ENCODE measurements at regions not wholly inside any gene's neighbourhood (a gene's known extent, or its start where the extent isn't known, plus 50 kb on each side); places are given as distances from the start of the nearest gene placed in this dataset.

DNA sequence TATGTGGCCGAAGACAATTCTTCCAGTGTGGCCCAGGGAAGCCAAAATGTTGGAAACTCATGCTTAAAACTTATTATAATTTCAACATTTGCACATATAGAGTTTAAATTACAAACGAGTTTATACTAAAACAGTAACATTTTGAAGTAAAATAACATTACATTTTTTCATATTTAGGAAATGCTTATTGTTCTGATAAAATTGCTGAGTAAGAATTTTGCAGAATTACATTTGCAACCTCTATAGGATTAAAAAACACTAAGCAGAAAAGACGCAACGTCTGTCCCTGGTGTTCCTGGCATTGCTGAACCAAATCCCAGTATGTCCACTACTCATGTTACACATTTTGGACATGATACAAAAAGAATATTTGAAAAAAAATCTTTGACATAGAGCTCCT lies 1241.2 kb downstream of the SUCLG1 start:
- ATAC-seq (no peak), DNase-seq (no peak)
- Histone ChIP-seq H3K27ac (ENCODE audit: low read length) (no peak overlapping the region), H3K36me3 (ENCODE audit: control insufficient read depth, insufficient read depth, low read length) (no peaks in the 10 kb centered on the region), H3K4me1 (ENCODE audit: control insufficient read depth, insufficient read depth, low read length) (no peaks in the 10 kb centered on the region), H3K4me3 (ENCODE audit: low read length) (no peak overlapping the region), H3K27me3 (ENCODE audit: control insufficient read depth, insufficient read depth, low read length) (no peaks in the 10 kb centered on the region), H3K9me3 (ENCODE audit: control insufficient read depth, insufficient read depth, low read length) (no peaks in the 10 kb centered on the region)
- 100% methylated on average over 2 of the region's 4 CpGs for WGBS (ENCODE audit: insufficient coverage)
- Mint-ChIP-seq H3K27ac (no peak overlapping the region), H3K36me3 (no peaks in the 10 kb centered on the region), H3K4me1 (no peaks in the 10 kb centered on the region), H3K27me3 (ENCODE audit: low read depth in 2 of 2) (no peaks in the 10 kb centered on the region), H3K9me3 (peaks cover 9 to 17% of the 10 kb centered on the region in 2 donors), H3K4me3 (no peak overlapping the region)
- TF ChIP-seq, protein P1, sequence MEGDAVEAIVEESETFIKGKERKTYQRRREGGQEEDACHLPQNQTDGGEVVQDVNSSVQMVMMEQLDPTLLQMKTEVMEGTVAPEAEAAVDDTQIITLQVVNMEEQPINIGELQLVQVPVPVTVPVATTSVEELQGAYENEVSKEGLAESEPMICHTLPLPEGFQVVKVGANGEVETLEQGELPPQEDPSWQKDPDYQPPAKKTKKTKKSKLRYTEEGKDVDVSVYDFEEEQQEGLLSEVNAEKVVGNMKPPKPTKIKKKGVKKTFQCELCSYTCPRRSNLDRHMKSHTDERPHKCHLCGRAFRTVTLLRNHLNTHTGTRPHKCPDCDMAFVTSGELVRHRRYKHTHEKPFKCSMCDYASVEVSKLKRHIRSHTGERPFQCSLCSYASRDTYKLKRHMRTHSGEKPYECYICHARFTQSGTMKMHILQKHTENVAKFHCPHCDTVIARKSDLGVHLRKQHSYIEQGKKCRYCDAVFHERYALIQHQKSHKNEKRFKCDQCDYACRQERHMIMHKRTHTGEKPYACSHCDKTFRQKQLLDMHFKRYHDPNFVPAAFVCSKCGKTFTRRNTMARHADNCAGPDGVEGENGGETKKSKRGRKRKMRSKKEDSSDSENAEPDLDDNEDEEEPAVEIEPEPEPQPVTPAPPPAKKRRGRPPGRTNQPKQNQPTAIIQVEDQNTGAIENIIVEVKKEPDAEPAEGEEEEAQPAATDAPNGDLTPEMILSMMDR (IDR thresholded peaks at IDR 0.05) = no peak
- intact Hi-C loops (cut with micrococcal nuclease) = no loop called here

DNA sequence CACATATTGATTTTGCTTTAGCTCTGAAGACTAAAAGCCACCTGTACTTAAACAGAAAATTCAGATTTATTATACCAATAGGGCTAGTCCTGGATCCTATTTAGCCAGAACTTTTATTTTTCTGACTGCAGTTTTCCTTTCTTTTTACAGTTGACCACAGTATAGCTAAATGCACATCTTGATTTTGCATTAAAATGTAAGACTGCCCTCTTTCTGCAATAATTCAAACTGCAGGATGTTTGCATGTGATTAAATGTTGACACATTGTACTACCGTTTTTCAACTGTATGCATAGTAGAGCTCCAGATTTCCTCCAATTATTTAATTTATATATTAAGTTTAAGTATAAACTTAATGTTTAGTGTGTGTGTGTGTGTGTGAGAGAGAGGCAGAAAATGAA lies 1262.9 kb downstream of the SUCLG1 start:
- no peaks in the 10 kb centered on the region for H3K27me3 Mint-ChIP-seq (ENCODE audit: low read depth in 2 of 2)
- ATAC-seq = no peak
- no peak overlapping the region for H3K27ac Mint-ChIP-seq
- DNase-seq = no peak
- intact Hi-C loops (cut with micrococcal nuclease) = no loop called here
- H3K9me3 ChIP-seq (ENCODE audit: control insufficient read depth, insufficient read depth, low read length) = no peaks in the 10 kb centered on the region
- H3K4me3 ChIP-seq (ENCODE audit: low read length) = no peak overlapping the region
- no peaks in the 10 kb centered on the region for H3K36me3 Mint-ChIP-seq
- H3K27ac ChIP-seq (ENCODE audit: low read length) = no peak overlapping the region
- no peaks in the 10 kb centered on the region for H3K4me1 Mint-ChIP-seq
- WGBS (ENCODE audit: insufficient coverage) = no CpG with 5 or more reads among the region's 1 CpG
- H3K36me3 ChIP-seq (ENCODE audit: control insufficient read depth, insufficient read depth, low read length) = no peaks in the 10 kb centered on the region
- no peaks in the 10 kb centered on the region for H3K27me3 ChIP-seq (ENCODE audit: control insufficient read depth, insufficient read depth, low read length)
- H3K9me3 Mint-ChIP-seq = peaks cover 4 to 10% of the 10 kb centered on the region in 2 donors
- H3K4me1 ChIP-seq (ENCODE audit: control insufficient read depth, insufficient read depth, low read length) = no peaks in the 10 kb centered on the region
- TF ChIP-seq, protein P1 (IDR thresholded peaks at IDR 0.05) = no peak
- no peak overlapping the region for H3K4me3 Mint-ChIP-seq

DNA sequence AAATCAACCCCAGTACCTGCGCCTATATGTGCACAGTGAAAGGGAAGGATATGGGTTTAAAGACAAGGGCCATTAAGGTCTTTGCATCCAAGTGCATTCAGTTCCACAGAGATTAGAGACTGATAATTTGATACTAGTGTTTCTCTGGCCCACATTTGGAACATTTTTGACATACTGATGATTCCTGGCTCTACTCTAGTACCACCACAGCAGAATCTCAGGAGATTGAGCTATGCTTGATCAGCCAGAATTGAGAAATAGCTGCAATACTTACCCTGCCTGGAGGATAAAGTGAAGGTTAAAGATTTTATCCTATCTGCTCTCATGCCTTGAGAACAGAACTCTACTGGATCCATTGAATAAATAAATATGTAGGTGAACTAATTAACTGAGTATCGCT lies 1267.8 kb downstream of the SUCLG1 start:
- WGBS (ENCODE audit: insufficient coverage) = 75% methylated on average over 2 of the region's 2 CpGs

More for the DNA sequence above, 1267.8 kb downstream of the SUCLG1 start:
- no peak for DNase-seq
- H3K9me3 Mint-ChIP-seq = peaks cover 3 to 5% of the 10 kb centered on the region in 2 donors
- no peak overlapping the region for H3K27ac Mint-ChIP-seq
- H3K36me3 Mint-ChIP-seq = no peaks in the 10 kb centered on the region
- intact Hi-C loops (cut with micrococcal nuclease) = no loop called here
- TF ChIP-seq, protein P1 (IDR thresholded peaks at IDR 0.05) = no peak
- Histone ChIP-seq H3K27me3 (ENCODE audit: control insufficient read depth, insufficient read depth, low read length) (no peaks in the 10 kb centered on the region), H3K9me3 (ENCODE audit: control insufficient read depth, insufficient read depth, low read length) (no peaks in the 10 kb centered on the region), H3K36me3 (ENCODE audit: control insufficient read depth, insufficient read depth, low read length) (no peaks in the 10 kb centered on the region), H3K4me3 (ENCODE audit: low read length) (no peak overlapping the region), H3K4me1 (ENCODE audit: control insufficient read depth, insufficient read depth, low read length) (no peaks in the 10 kb centered on the region), H3K27ac (ENCODE audit: low read length) (no peak overlapping the region)
- peak in 1 of 3 donors; percentile 7 for ATAC-seq
- no peaks in the 10 kb centered on the region for H3K4me1 Mint-ChIP-seq
- no peak overlapping the region for H3K4me3 Mint-ChIP-seq
- no peaks in the 10 kb centered on the region for H3K27me3 Mint-ChIP-seq (ENCODE audit: low read depth in 2 of 2)

Measured in natural killer cell (primary cell).